CD14-positive monocyte (primary cell): ENCODE measurements at regions not wholly inside any gene's neighbourhood (a gene's known extent, or its start where the extent isn't known, plus 50 kb on each side); places are given as distances from the start of the nearest gene placed in this dataset.

Experiments used
- DNase-seq, 3 donors: peaks; one replicate each; pipeline ENCODE4 v3.0.0-alpha.2; 2011 to 2022
- H2AFZ ChIP-seq: 2 replicates; pipeline ENCODE4 v1.6.0; 2012; ENCODE audit warnings: mild to moderate bottlenecking, low read depth, low read length, inconsistent platforms; ENCODE audit not compliant: insufficient read depth, poor library complexity, severe bottlenecking
- H3K27ac ChIP-seq, 2 donors: 1 replicate in 1 of 2; 2 replicates in 1 of 2; pipeline ENCODE4 v1.5.1; 2012 to 2013; ENCODE audit warnings: low read length in 2 of 2, control low read depth in 1 of 2, inconsistent platforms in 1 of 2, low read depth in 1 of 2, mild to moderate bottlenecking in 1 of 2
- H3K27me3 ChIP-seq, 2 donors: one replicate each; pipeline versions ENCODE4 v1.6.0 to v1.6.1; 2011 to 2013; ENCODE audit warnings: low read length in 2 of 2; ENCODE audit not compliant: control insufficient read depth in 2 of 2, insufficient read depth in 2 of 2
- H3K36me3 ChIP-seq, 2 donors: replicated peaks in 1 of 2; 1 replicate in 1 of 2; 2 replicates in 1 of 2; pipeline versions ENCODE4 v1.5.1 to v1.6.1; 2012 to 2013; ENCODE audit warnings: low read length in 2 of 2, control low read depth in 1 of 2, inconsistent platforms in 1 of 2, mild to moderate bottlenecking in 1 of 2; ENCODE audit not compliant: insufficient read depth in 2 of 2, control insufficient read depth in 1 of 2
- H3K4me1 ChIP-seq, 2 donors: 1 replicate in 1 of 2; 2 replicates in 1 of 2; pipeline versions ENCODE4 v1.5.1 to v1.6.1; 2012 to 2013; ENCODE audit warnings: low read length in 2 of 2, control low read depth in 1 of 2, inconsistent platforms in 1 of 2, mild to moderate bottlenecking in 1 of 2, moderate library complexity in 1 of 2; ENCODE audit not compliant: insufficient read depth in 2 of 2, control insufficient read depth in 1 of 2
- H3K4me2 ChIP-seq: replicated peaks from 2 replicates; pipeline ENCODE3; 2012; ENCODE audit warnings: low read length, moderate library complexity, mild to moderate bottlenecking; ENCODE audit not compliant: poor library complexity, severe bottlenecking; ENCODE audit errors: extremely low read depth
- H3K4me3 ChIP-seq, 3 experiments: fragments of 200-600 bp in 1 of 3; sonication (generic) in 1 of 3; replicated peaks in 1 of 3; 1 replicate in 2 of 3; 2 replicates in 1 of 3; pipeline ENCODE4 v1.5.1; 2011 to 2013; ENCODE audit warnings: low read length in 3 of 3, mild to moderate bottlenecking in 3 of 3, control low read depth in 2 of 3, low read depth in 2 of 3, inconsistent platforms in 1 of 3, moderate library complexity in 1 of 3
- H3K79me2 ChIP-seq: 2 replicates; pipeline ENCODE4 v1.6.0; 2012; ENCODE audit warnings: mild to moderate bottlenecking, control low read depth, inconsistent platforms, low read length, moderate library complexity; ENCODE audit not compliant: insufficient read depth
- H3K9ac ChIP-seq: 2 replicates; pipeline ENCODE4 v1.6.0; 2017; ENCODE audit warnings: low read length, mild to moderate bottlenecking; ENCODE audit not compliant: insufficient read depth, poor library complexity, severe bottlenecking
- H3K9me3 ChIP-seq, 2 donors: replicated peaks in 1 of 2; 1 replicate in 1 of 2; 2 replicates in 1 of 2; pipeline versions ENCODE4 v1.5.1 to v1.6.1; 2012 to 2013; ENCODE audit warnings: low read length in 2 of 2, control low read depth in 1 of 2; ENCODE audit not compliant: control insufficient read depth in 1 of 2, insufficient read depth in 1 of 2
- H4K20me1 ChIP-seq: 2 replicates; pipeline ENCODE4 v1.6.0; 2012; ENCODE audit warnings: mild to moderate bottlenecking, low read length, control low read depth, moderate library complexity; ENCODE audit not compliant: insufficient read depth
- H3K27ac Mint-ChIP-seq, 7 donors: one replicate each; pipeline ENCODE4 v1.8.0; 2020; ENCODE audit warnings: mild to moderate bottlenecking in 7 of 7, mixed read lengths in 7 of 7, moderate library complexity in 6 of 7, inconsistent platforms in 2 of 7
- H3K27me3 Mint-ChIP-seq, 3 donors: one replicate each; pipeline ENCODE4 v1.8.0; 2021 to 2022; ENCODE audit warnings: low read depth in 3 of 3, mild to moderate bottlenecking in 3 of 3, mixed read lengths in 3 of 3, moderate library complexity in 3 of 3, inconsistent platforms in 1 of 3
- H3K36me3 Mint-ChIP-seq, 2 donors: one replicate each; pipeline ENCODE4 v1.8.0; 2020; ENCODE audit warnings: mixed read lengths in 2 of 2, inconsistent platforms in 1 of 2, mild to moderate bottlenecking in 1 of 2
- H3K4me1 Mint-ChIP-seq: one replicate; pipeline ENCODE4 v1.8.0; 2020; ENCODE audit warnings: mild to moderate bottlenecking, mixed read lengths
- H3K4me3 Mint-ChIP-seq, 2 donors: one replicate each; pipeline ENCODE4 v1.8.0; 2020; ENCODE audit warnings: mild to moderate bottlenecking in 2 of 2, mixed read lengths in 2 of 2, moderate library complexity in 1 of 2
- H3K9me3 Mint-ChIP-seq, 7 donors: one replicate each; pipeline ENCODE4 v1.8.0; 2020 to 2022; ENCODE audit warnings: mixed read lengths in 7 of 7, mild to moderate bottlenecking in 6 of 7, moderate library complexity in 6 of 7, inconsistent platforms in 2 of 7
- WGBS: methylation state at CpG from one replicate; pipeline ENCODE4 v1.1.5; 2013; ENCODE audit warnings: missing lambda C conversion rate; ENCODE audit not compliant: insufficient coverage; 5-methylcytosine and 5-hydroxymethylcytosine counted together
- intact Hi-C, 2 donors: fragments of 100-400 bp; cut with micrococcal nuclease; formaldehyde crosslinking; loops; one replicate each; pipeline versions ENCODE4 v1.15.0 to v1.15.1; 2023
- TF ChIP-seq, protein P1 (sequence below): fragments of 200-600 bp; IDR thresholded peaks from one replicate; pipeline ENCODE4 v1.8.0; 2022; ENCODE audit warnings: antibody characterized with exemption, mild to moderate bottlenecking

DNA sequence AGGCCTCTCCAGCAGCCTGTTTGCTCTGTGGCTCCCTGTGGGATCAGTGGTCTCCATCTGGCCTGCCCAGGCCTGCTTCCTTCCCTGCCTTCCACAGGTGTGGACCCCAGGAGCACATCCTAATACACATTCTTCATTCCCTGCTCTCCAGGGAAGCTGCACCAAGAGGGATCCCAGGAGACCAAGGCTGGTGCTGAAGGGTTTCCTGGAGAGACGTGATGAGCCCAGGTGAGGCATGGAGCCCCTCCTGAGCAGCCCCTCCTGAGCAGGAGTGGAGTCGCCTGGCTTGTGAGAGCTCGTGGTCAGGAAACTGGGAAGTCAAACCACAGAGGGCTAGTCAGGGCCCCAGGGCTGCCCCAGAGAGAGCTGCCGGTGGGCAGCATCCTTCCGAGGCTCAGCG lies 561.4 kb downstream of the MATN1 start:
- Mint-ChIP-seq H3K4me1 (no peaks in the 10 kb centered on the region), H3K27me3 (peaks cover 10 to 16% (median 11%) of the 10 kb centered on the region in 3 donors), H3K36me3 (no peaks in the 10 kb centered on the region), H3K9me3 (peaks cover 0 to 3% (median 0%) of the 10 kb centered on the region in 7 donors), H3K4me3 (no peak overlapping the region), H3K27ac (no peak overlapping the region)
- DNase-seq = no peak
- no peaks in the 10 kb centered on the region for H4K20me1 ChIP-seq
- no peak overlapping the region for H3K4me2 ChIP-seq
- H3K27me3 ChIP-seq = peaks cover 6 to 7% of the 10 kb centered on the region in 2 donors
- intact Hi-C loops = no loop called here
- no peaks in the 10 kb centered on the region for H3K4me1 ChIP-seq
- no peaks in the 10 kb centered on the region for H3K9me3 ChIP-seq
- TF ChIP-seq, protein P1, sequence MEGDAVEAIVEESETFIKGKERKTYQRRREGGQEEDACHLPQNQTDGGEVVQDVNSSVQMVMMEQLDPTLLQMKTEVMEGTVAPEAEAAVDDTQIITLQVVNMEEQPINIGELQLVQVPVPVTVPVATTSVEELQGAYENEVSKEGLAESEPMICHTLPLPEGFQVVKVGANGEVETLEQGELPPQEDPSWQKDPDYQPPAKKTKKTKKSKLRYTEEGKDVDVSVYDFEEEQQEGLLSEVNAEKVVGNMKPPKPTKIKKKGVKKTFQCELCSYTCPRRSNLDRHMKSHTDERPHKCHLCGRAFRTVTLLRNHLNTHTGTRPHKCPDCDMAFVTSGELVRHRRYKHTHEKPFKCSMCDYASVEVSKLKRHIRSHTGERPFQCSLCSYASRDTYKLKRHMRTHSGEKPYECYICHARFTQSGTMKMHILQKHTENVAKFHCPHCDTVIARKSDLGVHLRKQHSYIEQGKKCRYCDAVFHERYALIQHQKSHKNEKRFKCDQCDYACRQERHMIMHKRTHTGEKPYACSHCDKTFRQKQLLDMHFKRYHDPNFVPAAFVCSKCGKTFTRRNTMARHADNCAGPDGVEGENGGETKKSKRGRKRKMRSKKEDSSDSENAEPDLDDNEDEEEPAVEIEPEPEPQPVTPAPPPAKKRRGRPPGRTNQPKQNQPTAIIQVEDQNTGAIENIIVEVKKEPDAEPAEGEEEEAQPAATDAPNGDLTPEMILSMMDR = no peak
- H3K4me3 ChIP-seq = no peak overlapping the region
- WGBS = 19% methylated on average over 6 of the region's 6 CpGs
- no peak overlapping the region for H3K27ac ChIP-seq
- H3K36me3 ChIP-seq = no peaks in the 10 kb centered on the region
- H2AFZ ChIP-seq = no peak overlapping the region
- no peaks in the 10 kb centered on the region for H3K79me2 ChIP-seq
- H3K9ac ChIP-seq = no peak overlapping the region

DNA sequence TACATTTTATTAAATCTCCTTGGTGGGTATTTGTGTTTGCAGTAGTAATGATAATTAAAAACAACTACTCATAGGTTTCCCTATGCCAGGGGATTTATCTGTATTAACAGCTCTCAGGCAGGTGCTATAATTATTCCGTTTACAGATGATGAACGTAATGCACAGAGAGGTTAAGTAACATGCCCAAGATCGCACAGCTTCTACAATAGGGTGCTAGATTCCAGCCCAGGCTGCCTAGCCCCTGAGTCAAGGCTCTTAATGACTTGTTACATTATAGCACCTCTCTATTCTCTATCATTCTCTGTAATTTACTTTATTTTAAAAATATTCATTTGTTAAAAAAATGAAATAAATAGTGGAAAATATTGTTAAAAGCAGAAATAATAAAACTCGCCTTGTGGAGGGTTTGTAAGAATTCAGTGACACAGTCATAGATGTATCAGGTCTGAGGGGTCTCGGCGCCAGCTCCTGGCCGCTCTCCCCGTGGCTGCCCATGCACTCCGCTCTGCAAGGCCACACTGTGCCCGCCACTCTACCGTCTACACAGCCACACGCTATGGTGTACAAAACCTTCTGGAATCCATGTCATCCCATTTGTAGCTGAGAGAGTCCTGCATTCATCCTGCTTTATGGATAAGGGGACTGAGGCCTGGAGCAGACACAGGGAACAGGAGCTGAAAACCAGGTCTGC lies 562.2 kb downstream of the MATN1 start:
- Mint-ChIP-seq H3K4me1 (no peaks in the 10 kb centered on the region), H3K36me3 (no peaks in the 10 kb centered on the region), H3K9me3 (peaks cover 0 to 3% (median 0%) of the 10 kb centered on the region in 7 donors), H3K4me3 (no peak overlapping the region), H3K27me3 (peaks cover 6 to 13% (median 7%) of the 10 kb centered on the region in 3 donors), H3K27ac (no peak overlapping the region)
- no peak overlapping the region for H3K27ac ChIP-seq
- no peaks in the 10 kb centered on the region for H4K20me1 ChIP-seq
- intact Hi-C loops = no loop called here
- TF ChIP-seq, protein P1 = no peak
- H3K4me2 ChIP-seq = no peak overlapping the region
- H3K4me3 ChIP-seq = no peak overlapping the region
- H3K9ac ChIP-seq = no peak overlapping the region
- H2AFZ ChIP-seq = no peak overlapping the region
- peaks cover 3 to 6% of the 10 kb centered on the region in 2 donors for H3K27me3 ChIP-seq
- no peaks in the 10 kb centered on the region for H3K4me1 ChIP-seq
- no peaks in the 10 kb centered on the region for H3K79me2 ChIP-seq
- no peak for DNase-seq
- H3K9me3 ChIP-seq = no peaks in the 10 kb centered on the region
- 68% methylated on average over 4 of the region's 12 CpGs for WGBS
- no peaks in the 10 kb centered on the region for H3K36me3 ChIP-seq
